HG03103 (cell line): ENCODE measurements at regions not wholly inside any gene's neighbourhood (a gene's known extent, or its start where the extent isn't known, plus 50 kb on each side); places are given as distances from the start of the nearest gene placed in this dataset.

Experiments used
- ATAC-seq: cut with Tn5 transposase; IDR thresholded peaks from one replicate; pipeline ENCODE4 v1.9.1; 2021; ENCODE audit warnings: low read depth; ENCODE audit not compliant: unreplicated experiment

DNA sequence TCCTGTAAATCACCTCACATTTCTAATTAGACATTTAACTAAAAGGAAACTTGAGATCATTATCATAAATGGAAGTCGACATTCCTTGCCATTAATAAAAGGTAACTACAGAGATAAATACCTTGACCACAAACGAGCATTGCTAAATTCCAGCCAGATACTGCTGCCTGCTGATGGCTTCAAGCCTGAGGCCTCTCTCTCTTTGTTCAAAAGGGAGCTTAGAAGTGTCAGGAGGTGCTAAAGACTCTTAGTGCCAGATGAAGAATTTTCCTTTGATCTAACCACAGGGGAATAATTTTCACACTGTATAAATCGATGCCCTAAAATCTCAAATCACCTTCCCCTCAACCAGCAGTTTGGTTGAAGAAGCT lies 248.2 kb upstream of the PMEPA1 start:
- ATAC-seq = no peak

DNA sequence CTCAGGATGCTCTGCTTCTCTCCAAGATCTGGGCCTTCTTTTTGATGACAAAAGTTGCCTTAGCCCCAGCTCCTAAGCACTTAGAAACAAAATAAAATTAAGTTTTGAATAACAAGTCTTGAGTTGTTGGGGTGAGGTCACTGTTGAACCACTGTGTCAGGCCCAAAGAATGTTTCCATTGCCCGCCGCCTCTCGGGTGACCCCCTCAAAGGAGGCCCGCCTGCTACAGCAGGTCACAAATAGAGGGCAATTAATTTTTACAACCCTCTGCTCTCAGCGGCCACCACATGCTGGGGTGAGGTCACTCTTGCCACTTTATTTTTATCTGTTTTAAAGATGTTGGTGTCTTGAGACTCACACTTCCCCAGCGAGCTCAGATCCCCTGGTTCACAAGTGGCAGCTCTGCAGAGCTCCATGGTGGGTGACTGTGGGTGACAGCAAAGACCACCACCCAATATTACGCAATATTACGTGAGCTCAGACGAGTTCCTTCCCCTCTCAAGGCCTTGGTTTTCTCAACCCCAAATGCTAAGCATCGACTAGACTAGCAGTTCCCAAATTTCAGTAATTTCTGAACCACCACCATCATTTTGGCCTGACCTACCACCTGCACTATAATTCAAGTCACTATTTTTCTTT lies 247.7 kb upstream of the PMEPA1 start:
- ATAC-seq = no peak

DNA sequence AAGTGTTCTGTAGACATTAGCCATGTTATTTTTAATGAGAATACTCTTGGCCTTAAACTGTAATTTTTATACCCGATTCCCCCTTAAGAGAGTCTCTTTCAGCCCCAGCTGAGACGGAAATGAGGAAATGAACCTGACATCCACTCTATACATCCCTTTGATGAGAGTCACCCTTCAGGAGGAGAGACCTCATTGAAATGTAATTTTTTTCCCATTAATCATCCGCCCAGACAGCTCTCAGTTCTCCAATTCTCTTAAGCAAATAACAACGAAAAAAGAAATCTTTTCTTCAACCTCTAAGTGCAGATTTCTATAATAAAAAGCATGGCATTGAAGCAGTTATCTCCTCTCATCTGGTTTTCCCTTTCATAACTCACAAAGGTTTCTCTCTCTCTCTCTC lies 243.8 kb upstream of the PMEPA1 start:
- no peak for ATAC-seq

DNA sequence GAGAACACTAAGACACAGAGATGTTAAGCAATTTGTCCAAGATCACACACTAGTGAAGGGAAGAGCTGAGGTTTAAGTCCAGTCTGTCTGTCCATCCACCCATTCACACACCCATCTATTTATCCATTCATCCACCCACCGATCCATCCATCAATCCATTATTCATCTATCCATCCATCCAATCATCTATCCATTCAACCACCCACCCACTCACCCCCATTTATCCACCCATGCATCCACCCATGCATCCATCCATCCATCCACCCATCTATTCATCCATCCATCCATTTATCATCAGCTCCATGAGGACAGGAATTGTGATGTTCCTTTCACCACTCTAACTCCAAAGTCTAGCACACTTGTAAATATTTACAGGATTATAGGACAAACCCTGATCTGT lies 242.3 kb upstream of the PMEPA1 start:
- no peak for ATAC-seq

DNA sequence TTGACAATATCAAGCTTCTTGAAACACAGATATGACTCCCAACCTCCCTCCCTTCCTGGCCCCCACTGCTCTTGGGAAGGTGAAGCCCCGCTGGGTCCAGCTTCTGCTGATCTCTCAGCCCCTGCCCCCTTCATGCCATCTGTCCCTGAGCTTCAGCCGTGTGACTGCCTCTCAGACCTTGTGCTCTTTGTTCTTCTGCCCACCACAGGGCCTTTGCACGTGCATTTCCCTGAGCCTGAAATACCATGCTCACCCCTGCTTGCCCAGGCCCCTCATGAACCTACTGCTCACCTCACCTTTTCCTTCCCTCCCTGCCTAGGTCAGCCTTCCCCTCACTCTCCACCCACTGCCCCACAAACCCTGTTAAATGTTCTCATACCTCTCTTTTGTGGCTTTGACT lies 241.7 kb upstream of the PMEPA1 start:
- no peak for ATAC-seq

DNA sequence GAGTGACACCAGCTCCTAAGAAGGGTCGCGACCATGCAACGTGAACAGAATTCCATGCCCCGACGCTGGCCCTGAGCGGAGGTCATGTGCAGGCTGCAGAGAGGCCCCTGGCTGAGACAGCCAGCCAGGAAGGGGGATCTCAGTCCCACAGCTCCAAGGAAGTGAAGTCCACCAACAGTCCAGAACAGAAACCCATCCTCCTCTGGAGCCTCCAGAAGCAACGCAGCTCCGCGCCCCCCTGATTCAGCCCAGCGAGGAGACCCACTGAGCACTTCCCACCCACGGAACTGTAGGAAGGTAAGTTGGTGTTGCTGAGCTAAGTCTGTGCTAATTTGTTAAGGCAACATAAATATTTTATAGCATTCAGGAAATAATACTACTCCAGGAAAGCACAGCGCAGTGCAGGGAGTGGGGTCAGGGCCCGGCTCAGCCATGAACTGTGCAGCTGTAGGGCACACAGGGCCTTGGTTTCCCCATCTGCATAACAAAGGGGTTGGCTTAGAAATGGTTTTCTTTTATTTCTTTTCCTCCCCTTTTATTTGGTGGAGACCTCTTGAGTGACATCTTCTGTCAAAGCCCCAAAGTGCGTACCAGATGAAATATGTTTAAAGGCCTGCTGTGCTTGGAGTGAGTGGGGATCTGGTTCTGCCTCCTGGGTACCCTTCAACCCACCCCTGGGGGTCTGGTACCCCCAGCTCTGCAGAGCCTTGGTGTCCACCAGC lies 241.1 kb upstream of the PMEPA1 start:
- ATAC-seq = no peak

DNA sequence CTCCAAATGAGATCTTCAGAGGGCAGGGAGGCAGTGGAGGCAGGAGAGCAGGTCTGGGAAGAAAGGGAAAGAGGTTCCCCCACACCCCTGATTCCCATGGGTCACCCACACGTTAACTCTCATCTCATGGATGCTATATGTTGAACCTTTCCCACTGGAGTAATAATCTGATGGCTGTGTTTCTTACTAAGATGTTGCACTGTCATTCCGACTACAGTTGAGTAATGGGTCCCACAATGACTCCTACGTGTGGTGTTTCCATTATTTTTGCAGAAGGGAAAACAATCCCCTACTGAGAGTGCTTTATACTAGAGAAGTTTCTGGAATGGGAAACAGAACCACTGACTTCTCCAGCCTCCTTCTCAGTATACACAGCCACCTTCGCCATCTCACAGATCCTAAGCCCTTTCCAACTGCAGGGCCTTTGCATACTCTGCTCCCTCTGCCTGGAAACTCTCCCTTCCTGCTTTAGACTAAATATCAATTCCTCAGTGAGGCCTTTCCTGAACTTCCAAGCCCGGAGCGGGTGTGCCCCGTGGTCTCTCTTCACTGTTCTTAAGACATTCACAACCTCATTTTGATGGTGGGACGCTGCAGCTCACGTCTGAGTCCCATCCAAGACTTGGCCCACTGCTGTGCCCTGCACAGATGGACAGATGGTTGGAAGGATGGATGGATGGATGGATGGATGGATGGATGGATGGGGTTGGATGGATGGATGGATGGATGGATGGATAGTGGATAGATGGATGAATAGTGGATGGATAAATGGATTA lies 238.6 kb upstream of the PMEPA1 start:
- ATAC-seq = no peak

DNA sequence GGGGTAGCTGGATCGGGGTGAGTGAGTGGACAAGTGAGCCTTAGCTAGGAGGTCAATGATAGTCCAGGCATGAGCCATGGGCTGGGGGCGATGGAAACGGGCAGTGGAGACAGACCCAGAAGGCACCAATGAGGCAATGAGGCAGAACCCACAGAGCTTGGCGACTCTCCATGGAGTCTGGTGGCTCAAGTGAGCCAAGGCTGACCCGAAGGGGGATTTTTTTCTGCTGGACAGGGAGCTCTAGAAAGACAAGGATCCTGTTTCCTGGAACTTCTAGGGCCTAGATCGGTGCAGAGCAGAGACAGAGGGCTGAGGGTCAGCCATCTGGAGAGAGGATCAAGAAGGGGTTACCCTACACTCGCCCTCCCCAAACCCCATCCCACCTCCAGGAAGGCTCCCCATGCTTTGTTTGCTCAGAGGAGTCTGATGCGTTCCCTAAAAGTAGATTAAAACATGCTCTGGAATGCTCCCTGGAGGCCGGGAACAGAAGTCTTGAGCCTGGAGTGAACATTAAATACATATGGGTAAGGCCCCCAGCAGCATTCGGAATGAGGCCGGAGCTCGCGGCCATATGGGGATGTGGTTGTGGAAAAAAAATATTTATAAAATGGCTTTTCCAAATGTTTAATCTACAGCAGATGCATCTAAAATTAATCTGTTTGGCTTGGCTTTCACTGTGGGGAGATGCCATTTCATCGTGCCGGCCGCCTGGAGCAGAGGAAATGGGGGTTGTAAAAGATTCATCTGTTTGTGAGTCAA lies 237.8 kb upstream of the PMEPA1 start:
- no peak for ATAC-seq

DNA sequence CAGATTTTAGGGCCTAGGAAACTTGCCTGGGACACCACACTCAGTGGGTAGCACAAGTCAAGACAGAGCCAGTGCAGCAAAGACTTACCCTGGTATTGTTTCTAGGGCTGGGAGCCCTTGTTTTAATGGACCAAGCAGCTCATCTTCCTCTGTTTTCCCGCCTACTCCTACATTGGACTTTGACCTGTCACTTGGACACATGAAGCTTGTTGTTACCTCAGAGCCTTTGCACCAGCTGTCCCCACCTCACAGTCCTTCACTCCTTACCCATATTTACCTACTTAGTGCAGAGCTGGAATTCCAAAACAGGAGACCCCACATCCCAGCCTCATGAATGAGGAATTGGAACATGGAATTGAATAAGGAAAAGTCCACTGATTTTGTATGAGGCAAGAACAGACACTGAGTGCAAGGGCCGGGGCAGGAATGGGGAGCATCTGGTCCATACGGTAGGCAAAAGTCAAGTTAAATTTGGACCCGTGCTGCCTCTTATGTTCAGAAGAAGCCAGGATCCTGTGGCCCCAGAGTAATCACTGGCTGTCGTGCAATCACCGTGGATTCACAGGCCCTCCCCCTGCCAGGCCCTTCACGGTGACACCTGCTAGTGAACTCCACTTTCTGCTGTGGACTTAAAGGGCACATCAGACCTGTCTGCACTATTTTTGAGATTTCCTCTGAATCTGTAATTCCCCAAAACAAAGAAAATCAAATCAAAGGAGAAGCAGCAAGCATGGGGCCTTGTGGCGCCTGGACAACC lies 236.9 kb upstream of the PMEPA1 start:
- ATAC-seq = no peak

DNA sequence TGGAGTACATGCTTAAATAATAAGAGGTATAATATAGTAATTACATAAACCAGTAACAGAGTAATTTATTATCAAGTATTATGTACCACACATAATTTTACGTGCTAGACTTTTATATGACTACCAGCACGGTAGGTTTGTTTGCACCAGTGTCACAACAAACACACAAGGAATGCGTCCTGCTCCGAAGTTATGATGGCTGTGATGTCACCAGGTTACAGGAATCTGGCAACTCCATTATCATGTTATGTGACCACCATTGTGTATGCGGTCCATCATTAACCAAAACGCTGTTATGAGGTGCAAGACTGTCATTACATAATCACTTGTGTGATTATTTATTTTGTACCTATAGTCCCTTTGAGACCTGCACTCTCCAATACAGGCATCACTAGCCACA lies 235.2 kb upstream of the PMEPA1 start:
- ATAC-seq = no peak

DNA sequence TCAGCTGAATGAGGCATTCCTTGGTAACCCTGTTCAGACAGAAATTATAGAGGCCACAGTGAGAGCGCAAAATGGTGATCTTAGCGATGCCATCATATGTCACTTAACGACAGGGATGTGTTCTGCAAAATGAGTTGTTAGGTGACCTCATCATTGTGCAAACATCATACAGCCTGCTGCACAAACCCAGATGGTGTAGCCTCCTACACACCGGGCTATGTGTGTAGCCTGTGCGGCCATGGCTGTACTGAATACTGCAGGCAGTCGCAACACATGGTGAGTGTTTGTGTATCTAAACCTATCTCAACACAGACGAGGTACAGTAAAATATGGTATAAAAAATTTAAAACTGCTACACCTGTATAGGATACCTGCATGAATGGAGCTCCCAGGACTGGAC lies 234.1 kb upstream of the PMEPA1 start:
- no peak for ATAC-seq

DNA sequence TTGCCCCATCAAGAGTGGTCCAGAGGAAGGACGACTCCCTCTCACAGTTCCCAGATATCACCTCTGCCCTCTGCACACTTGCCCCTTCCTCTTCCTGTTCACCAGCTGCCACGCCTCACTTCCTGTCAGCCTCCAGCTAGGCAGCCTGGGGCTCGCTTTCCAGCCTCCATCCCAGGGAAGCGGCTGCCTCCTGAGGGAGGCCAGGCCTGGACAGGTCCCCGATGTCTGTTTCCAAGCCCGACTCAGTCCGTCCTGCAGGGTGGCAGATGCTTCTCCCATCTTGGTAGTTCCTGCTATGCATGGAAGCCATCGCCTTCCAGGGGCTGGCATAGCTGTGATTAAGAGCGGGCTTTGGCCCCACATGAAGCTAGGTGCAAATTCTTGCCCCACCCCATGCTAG lies 233.5 kb upstream of the PMEPA1 start:
- no peak for ATAC-seq

DNA sequence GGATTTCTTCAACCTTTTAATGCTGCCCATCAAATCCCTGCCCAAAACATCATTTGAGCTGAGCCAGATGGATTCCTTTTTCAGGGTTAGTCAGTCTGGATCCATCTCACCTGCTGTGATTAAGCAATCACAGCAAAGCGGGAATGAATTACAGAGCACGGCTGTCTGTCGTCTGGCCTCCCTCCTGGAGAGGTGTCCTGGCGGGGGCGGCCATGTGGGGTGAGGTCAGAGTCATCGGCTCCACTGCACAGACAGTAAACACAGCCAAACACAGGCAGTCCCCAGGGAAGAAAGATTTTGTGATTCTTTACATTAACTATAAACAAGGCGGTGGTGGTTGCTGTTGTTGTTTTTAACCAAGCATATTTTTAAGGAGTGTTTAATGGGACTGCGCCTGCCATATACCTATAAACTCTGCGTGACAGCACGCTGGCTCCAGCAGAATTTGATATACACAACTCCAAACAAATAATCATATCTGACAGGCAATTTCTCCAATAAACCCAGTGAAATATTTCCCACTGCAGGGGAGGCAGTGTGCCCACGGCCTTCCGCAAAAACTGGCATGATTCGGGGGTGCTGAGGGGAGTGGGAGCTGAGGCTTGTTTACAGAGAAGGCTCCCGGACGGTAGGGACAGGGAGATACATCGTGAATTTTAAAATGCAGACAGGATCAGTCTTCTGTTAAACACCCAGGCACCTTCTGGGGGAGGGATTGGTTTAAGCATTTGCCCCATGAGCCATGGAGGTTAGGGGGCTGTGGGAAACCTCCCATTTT lies 232.0 kb upstream of the PMEPA1 start:
- no peak for ATAC-seq

DNA sequence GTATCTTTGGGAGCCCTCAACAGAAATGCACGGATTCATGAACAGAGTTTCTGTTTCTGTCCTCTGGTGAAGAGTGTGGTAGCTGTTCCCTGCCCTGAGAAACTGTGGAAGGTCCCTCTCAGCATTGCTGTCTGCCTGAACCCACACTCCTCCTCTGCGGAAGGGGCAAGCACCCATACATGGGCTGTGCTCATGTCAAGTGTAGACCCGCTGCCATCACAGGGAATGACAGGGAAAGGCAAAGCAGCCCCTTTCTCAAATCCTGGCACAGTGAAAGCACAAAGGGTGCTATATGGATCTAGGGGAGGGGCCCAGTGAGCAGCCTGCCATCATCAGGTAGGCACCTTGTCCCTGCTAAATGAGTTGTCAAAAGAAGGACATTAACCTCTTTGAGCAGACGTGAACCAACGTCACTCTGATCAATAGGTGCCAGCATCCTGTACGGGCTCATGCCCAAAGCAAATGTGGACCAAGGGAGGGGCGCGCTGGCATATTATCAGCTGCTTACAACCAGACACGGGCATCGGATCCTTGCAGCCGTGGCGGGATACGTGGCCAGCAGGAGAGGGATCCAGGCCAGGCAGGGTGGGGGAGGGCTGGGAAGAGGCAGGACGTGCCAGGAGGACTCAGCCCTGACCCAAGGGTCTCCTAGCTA lies 231.2 kb upstream of the PMEPA1 start:
- ATAC-seq = no peak

DNA sequence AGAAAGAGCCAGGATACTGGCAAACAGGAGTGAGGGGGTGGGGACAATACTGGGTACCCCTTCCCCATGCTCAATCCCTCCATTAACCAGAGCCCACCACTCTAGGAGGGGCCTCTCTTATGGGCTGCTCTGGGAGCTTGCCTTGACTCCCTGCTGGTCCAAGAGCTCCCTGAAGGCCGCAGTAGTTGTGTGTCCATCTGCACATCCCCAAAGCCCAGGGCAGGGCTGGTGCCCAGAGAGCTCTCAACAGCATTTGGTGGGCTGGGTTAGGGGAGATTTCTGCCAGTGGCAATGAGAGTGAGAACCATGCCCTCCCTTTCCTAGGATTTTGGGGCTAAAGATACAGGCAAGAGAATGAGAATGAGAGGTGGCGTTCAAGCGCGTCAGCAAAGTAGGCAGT lies 230.6 kb upstream of the PMEPA1 start:
- ATAC-seq = no peak

DNA sequence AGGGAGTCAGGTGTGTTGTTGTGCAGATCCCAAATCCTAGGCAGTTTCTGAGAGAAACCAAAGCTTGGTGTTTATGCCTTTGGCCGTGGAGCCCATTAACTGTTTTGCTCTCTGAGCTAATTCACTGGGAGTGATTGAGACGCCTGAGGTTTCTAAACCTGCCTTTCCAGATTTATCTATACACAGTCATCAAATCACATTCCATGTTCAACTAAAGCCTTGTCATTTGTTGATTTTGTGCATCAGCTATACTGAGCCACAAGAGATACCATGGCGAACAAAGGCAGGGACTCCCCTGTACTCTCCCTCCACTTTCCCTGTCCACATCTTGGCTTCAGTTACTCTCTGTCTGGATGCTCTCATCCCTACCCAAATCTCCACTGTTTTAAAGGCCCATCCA lies 229.7 kb upstream of the PMEPA1 start:
- ATAC-seq = no peak

DNA sequence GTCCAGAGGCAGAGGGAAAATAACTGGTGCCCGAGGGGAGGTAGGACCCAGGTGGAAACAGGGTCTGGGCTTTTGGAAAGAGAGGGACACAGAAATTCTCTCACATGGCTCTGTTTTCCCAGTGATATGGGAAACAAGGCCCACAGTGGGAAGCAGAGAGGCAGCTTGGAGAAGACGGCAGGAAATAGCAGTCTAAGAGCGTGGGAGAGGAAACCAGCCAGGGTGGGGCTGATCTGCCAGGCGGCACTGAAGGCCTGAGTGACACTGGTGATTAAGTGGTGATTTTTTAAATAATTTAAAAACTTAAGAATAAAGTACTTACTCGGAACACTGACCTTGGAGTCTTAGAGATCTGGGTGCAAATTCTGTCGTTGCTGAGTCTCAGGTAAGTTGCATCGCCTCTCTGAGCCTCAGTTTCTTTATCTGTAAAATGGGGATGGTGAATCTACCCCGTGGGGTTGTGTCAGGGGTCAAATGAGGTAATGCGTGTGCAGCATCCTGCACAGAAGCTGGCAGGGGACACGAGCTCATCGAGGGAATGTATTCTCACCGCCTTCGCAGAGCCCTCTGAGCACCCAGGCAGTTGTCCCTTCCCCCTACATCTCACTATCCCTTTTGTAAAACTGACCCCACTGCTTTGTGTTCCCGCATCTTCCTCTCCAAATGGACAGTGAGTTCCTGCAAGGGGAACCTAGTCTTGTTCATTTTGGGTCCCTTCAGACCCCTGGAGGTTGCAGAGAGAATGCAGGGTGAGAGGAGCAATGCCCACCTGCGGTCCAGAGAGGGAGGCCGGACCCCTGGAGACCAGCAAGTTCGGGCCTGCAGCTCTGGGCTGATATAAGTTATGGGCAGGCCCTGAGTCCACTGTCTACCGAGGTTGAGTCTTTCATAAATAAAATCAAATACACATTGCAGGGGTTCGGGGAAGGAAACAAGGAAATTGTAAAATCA lies 228.6 kb upstream of the PMEPA1 start:
- ATAC-seq = no peak
